IPS DF 6.9 (cell line): ENCODE measurements at regions not wholly inside any gene's neighbourhood (a gene's known extent, or its start where the extent isn't known, plus 50 kb on each side); places are given as distances from the start of the nearest gene placed in this dataset.

Source experiments
- DNase-seq: peaks from one replicate; pipeline ENCODE4 v3.0.0-alpha.2; 2013; ENCODE audit warnings: low read depth, low spot score
- H3K27ac ChIP-seq: one replicate; pipeline ENCODE4 v1.5.1; 2013; ENCODE audit warnings: low read length, control low read depth
- H3K27me3 ChIP-seq: 2 replicates; pipeline ENCODE4 v1.6.1; 2013; ENCODE audit warnings: mild to moderate bottlenecking, low read length; ENCODE audit not compliant: control insufficient read depth, insufficient read depth
- H3K36me3 ChIP-seq: 2 replicates; pipeline ENCODE4 v1.6.1; 2013; ENCODE audit warnings: low read length; ENCODE audit not compliant: control insufficient read depth, insufficient read depth
- H3K4me1 ChIP-seq: 2 replicates; pipeline ENCODE4 v1.6.1; 2013; ENCODE audit warnings: low read length; ENCODE audit not compliant: control insufficient read depth, insufficient read depth
- H3K4me3 ChIP-seq: 2 replicates; pipeline ENCODE4 v1.5.1; 2013; ENCODE audit warnings: mild to moderate bottlenecking, low read length
- H3K9me3 ChIP-seq: 2 replicates; pipeline ENCODE4 v1.6.1; 2013; ENCODE audit warnings: low read length, inconsistent platforms; ENCODE audit not compliant: control insufficient read depth, insufficient read depth
- WGBS: extraction: QIAGEN DNeasy Blood & Tissue Kit; methylation state at CpG from one replicate; pipeline ENCODE4 v1.1.7; 2013; ENCODE audit warnings: mixed read lengths, missing lambda C conversion rate; ENCODE audit not compliant: insufficient read length, insufficient coverage; 5-methylcytosine and 5-hydroxymethylcytosine counted together

DNA sequence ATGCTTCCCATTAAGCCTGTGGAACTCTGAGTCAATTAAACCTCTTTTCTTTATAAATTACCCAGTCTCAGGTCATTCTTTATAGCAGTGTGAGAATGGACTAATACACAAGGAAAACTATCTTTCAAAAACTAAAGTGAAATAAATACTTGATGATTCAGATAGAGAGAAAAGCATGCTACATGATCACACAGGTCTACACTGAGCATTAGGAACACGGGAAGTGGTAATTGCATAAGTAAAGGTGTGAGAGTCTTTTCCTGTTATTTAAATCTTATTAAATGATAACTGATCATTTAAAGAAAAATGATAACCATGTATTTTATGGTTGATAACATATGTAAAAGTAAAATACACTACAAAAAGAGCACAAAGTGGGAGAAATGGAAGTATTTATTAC, 812.0 kb upstream of the RAB6C start:
- H3K27ac ChIP-seq, result no peak overlapping the region
- no peaks in the 10 kb centered on the region for H3K27me3 ChIP-seq
- no peaks in the 10 kb centered on the region for H3K9me3 ChIP-seq
- no CpG with 5 or more reads among the region's 1 CpG for WGBS
- 0 out of 2 replicates have a peak, but pooled peaks cover 2% of the 10 kb centered on the region for H3K4me1 ChIP-seq
- H3K4me3 ChIP-seq, result no peak overlapping the region
- DNase-seq, result no peak
- H3K36me3 ChIP-seq, result no peaks in the 10 kb centered on the region

- 0 out of 2 replicates have a peak, but pooled peaks cover 2% of the 10 kb centered on the region for H3K4me1 ChIP-seq
- no peaks in the 10 kb centered on the region for H3K36me3 ChIP-seq
- H3K4me3 ChIP-seq, result no peak overlapping the region
- no CpG with 5 or more reads among the region's 2 CpGs for WGBS
- H3K27me3 ChIP-seq, result no peaks in the 10 kb centered on the region
- H3K27ac ChIP-seq, result no peak overlapping the region
- H3K9me3 ChIP-seq, result no peaks in the 10 kb centered on the region
- DNase-seq, result no peak
These were observed 808.9 kb upstream of the RAB6C start for GRCh38 chr2:129170570-129170969.

GRCh38 chr2:129174143-129174542, 805.3 kb upstream of the RAB6C start:
- Histone ChIP-seq H3K9me3 (no peaks in the 10 kb centered on the region), H3K27me3 (no peaks in the 10 kb centered on the region), H3K4me3 (no peak overlapping the region), H3K36me3 (no peaks in the 10 kb centered on the region), H3K27ac (no peak overlapping the region), H3K4me1 (0 out of 2 replicates have a peak, but pooled peaks cover under 1% of the 10 kb centered on the region)
- no peak for DNase-seq
- no CpG with 5 or more reads among the region's 2 CpGs for WGBS

DNA sequence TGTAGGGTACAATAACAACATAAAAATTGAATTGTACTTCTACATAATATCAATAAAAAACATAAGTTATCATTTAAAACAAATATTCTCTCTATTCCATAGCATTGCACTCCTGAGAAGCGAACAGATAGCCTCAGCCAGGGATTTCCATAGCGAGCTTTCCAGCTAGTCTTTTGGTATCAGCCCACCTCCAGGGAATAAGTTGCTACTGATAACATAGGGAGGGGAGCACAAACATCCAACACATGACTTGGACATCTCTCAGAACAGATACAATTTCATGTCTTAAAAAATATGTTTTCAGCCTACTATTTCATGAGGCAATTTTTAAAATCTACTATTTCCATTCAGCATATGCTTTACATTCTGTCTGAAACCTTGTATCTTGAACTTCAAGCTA, 804.4 kb upstream of the RAB6C start:
- no peaks in the 10 kb centered on the region for H3K9me3 ChIP-seq
- no peak for DNase-seq
- H3K36me3 ChIP-seq, result no peaks in the 10 kb centered on the region
- H3K27me3 ChIP-seq, result no peaks in the 10 kb centered on the region
- H3K4me3 ChIP-seq, result no peak overlapping the region
- H3K27ac ChIP-seq, result no peak overlapping the region
- no peaks in the 10 kb centered on the region for H3K4me1 ChIP-seq
- WGBS, result no CpG with 5 or more reads among the region's 2 CpGs

DNA sequence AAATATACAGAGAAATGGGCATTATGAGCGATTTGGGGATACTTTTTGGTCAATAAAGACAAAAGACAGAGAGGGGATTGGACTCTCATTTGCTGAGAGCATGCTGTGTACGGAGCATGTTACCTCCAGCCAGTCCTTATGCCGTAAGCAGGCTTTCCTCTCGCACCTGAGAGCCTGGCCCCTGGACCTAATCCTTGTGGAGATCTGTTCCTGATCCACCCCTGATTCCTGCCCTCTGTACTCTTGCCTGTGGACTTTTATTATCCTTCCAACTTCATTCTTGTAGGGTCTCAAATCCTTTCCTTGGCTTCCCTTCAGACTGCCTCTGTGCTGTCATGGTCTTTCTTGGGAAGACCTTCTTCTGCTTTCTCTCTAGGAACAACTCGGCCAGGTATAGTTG, 803.1 kb upstream of the RAB6C start:
- WGBS, result no CpG with 5 or more reads among the region's 5 CpGs
- no peak for DNase-seq
- Histone ChIP-seq H3K36me3 (no peaks in the 10 kb centered on the region), H3K4me3 (no peak overlapping the region), H3K27me3 (no peaks in the 10 kb centered on the region), H3K27ac (no peak overlapping the region), H3K9me3 (no peaks in the 10 kb centered on the region), H3K4me1 (no peaks in the 10 kb centered on the region)

DNA sequence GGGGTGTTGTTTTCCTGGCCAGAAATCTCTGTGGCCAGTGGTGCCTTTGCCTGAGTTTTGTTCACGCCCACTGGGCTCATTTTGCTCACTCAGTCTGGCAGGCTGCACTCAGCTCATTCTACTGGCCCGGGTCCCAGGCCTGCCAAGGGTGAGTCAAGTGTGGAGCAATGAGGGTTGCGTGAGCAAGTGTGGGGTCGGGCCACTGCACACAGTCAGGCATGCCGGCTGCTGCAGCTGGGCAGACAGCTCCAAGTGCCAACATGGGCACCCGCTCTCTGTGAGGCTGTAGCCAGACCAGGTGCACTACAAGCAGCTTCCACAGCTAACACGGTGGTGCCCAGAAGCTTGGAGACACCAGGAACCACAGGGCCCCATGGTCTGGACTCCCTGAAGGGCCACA, 801.1 kb upstream of the RAB6C start:
- no peak overlapping the region for H3K27ac ChIP-seq
- no CpG with 5 or more reads among the region's 7 CpGs for WGBS
- no peak overlapping the region for H3K4me3 ChIP-seq
- no peaks in the 10 kb centered on the region for H3K9me3 ChIP-seq
- H3K4me1 ChIP-seq, result no peaks in the 10 kb centered on the region
- H3K27me3 ChIP-seq, result no peaks in the 10 kb centered on the region
- no peak for DNase-seq
- no peaks in the 10 kb centered on the region for H3K36me3 ChIP-seq

GRCh38 chr2:129179199-129179598, 800.3 kb upstream of the RAB6C start:
- H3K4me1 ChIP-seq, result no peaks in the 10 kb centered on the region
- no CpG with 5 or more reads among the region's 3 CpGs for WGBS
- H3K27ac ChIP-seq, result no peak overlapping the region
- no peak for DNase-seq
- H3K4me3 ChIP-seq, result no peak overlapping the region
- no peaks in the 10 kb centered on the region for H3K9me3 ChIP-seq
- no peaks in the 10 kb centered on the region for H3K27me3 ChIP-seq
- no peaks in the 10 kb centered on the region for H3K36me3 ChIP-seq

GRCh38 chr2:129180124-129180716, 799.2 kb upstream of the RAB6C start:
- Histone ChIP-seq H3K4me3 (no peak overlapping the region), H3K36me3 (no peaks in the 10 kb centered on the region), H3K9me3 (no peaks in the 10 kb centered on the region), H3K27ac (no peak overlapping the region), H3K27me3 (no peaks in the 10 kb centered on the region), H3K4me1 (no peaks in the 10 kb centered on the region)
- no CpG with 5 or more reads among the region's 5 CpGs for WGBS
- no peak for DNase-seq

GRCh38 chr2:129181433-129181832, 798.0 kb upstream of the RAB6C start:
- Histone ChIP-seq H3K36me3 (no peaks in the 10 kb centered on the region), H3K27me3 (no peaks in the 10 kb centered on the region), H3K4me1 (no peaks in the 10 kb centered on the region), H3K9me3 (no peaks in the 10 kb centered on the region), H3K4me3 (no peak overlapping the region), H3K27ac (no peak overlapping the region)
- no peak for DNase-seq
- WGBS, result no CpG with 5 or more reads among the region's 1 CpG

- no peaks in the 10 kb centered on the region for H3K9me3 ChIP-seq
- no peak overlapping the region for H3K4me3 ChIP-seq
- no peaks in the 10 kb centered on the region for H3K36me3 ChIP-seq
- H3K4me1 ChIP-seq, result no peaks in the 10 kb centered on the region
- WGBS, result no CpG with 5 or more reads among the region's 4 CpGs
- H3K27me3 ChIP-seq, result no peaks in the 10 kb centered on the region
- H3K27ac ChIP-seq, result no peak overlapping the region
- DNase-seq, result no peak
These were observed 797.5 kb upstream of the RAB6C start for GRCh38 chr2:129181963-129182362.

GRCh38 chr2:129187343-129187742, 792.1 kb upstream of the RAB6C start:
- no peak for DNase-seq
- Histone ChIP-seq H3K27me3 (no peaks in the 10 kb centered on the region), H3K36me3 (no peaks in the 10 kb centered on the region), H3K4me3 (no peak overlapping the region), H3K27ac (no peak overlapping the region), H3K4me1 (peaks cover 12% of the 10 kb centered on the region), H3K9me3 (no peaks in the 10 kb centered on the region)
- WGBS, result no CpG with 5 or more reads among the region's 3 CpGs
